ENCODE measurements at regions not wholly inside any gene's neighbourhood (a gene's known extent, or its start where the extent isn't known, plus 50 kb on each side); places are given as distances from the start of the nearest gene placed in this dataset.

DNA sequence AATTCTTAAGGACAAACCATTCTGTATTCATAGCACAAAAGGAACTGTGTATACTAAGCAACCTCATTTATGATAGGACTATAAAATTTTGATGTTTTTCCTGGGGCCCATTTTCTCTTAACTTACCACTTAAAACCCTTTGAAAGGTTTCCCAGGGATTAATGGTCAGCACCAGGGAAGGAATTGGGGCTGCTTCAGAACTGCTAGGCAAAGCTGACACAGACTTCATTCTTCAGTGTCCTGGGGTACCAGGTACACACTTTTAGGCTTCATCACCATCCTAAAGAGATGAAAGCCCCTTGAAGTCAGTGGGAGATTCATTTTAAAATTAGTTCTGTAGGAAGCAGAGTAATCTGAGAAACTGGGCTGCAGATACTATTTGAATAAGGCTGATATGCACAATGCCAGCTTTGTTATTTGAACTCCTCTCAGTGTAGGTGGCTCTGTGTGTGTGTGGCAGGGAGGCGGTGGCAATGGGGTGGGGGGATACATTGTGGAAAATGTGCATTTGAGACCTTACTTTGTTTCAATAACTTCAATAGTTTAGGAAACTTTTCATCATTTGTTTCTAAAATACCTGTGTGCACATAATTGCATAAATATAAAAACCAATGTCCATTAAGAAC, 329.3 kb upstream of the DCN start:
- TF ChIP-seq, protein P1, sequence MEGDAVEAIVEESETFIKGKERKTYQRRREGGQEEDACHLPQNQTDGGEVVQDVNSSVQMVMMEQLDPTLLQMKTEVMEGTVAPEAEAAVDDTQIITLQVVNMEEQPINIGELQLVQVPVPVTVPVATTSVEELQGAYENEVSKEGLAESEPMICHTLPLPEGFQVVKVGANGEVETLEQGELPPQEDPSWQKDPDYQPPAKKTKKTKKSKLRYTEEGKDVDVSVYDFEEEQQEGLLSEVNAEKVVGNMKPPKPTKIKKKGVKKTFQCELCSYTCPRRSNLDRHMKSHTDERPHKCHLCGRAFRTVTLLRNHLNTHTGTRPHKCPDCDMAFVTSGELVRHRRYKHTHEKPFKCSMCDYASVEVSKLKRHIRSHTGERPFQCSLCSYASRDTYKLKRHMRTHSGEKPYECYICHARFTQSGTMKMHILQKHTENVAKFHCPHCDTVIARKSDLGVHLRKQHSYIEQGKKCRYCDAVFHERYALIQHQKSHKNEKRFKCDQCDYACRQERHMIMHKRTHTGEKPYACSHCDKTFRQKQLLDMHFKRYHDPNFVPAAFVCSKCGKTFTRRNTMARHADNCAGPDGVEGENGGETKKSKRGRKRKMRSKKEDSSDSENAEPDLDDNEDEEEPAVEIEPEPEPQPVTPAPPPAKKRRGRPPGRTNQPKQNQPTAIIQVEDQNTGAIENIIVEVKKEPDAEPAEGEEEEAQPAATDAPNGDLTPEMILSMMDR (IDR thresholded peaks at IDR 0.05): no peak
- TF ChIP-seq SIN3A (IDR thresholded peaks at IDR 0.05; ENCODE audit: borderline replicate concordance, insufficient read depth, low read depth, low read length): no peak
- TF ChIP-seq TCF7L2 (IDR thresholded peaks at IDR 0.05; ENCODE audit: low read depth, low read length): no peak
- TF ChIP-seq POLR2AphosphoS5 (IDR thresholded peaks at IDR 0.05; ENCODE audit: low read depth, low read length): no peak
